GM12892 (cell line): ENCODE measurements at regions not wholly inside any gene's neighbourhood (a gene's known extent, or its start where the extent isn't known, plus 50 kb on each side); places are given as distances from the start of the nearest gene placed in this dataset.

Source experiments
- POLR2A ChIP-seq: IDR thresholded peaks from 2 replicates; pipeline ENCODE4 v1.6.1; 2011; ENCODE audit warnings: low read depth, low read length, control low read depth
- POLR2AphosphoS5 ChIP-seq: IDR thresholded peaks from 2 replicates; pipeline ENCODE4 v1.6.1; 2011; ENCODE audit warnings: low read depth, low read length, control low read depth

- no peak for TF ChIP-seq POLR2AphosphoS5
- no peak for TF ChIP-seq POLR2A
Measured at GRCh38 chr16:47943235-47943634, 212.6 kb downstream of the ABCC12 start.
